ENCODE measurements at regions not wholly inside any gene's neighbourhood (a gene's known extent, or its start where the extent isn't known, plus 50 kb on each side); places are given as distances from the start of the nearest gene placed in this dataset.
"Not testable (repeated sequence)": the region's sequence is repeated elsewhere in the genome, so short reads cannot be mapped to it uniquely, and the experiment has no call there.

GRCh38 chr3:88291486-88291885 is 141.7 kb downstream of the C3orf38 start:
- Histone ChIP-seq H3K4me1 (ENCODE audit: control insufficient read depth, insufficient read depth, low read length) (no peaks in the 10 kb centered on the region), H3K9ac (ENCODE audit: low read depth, low read length) (no peak overlapping the region), H3K27ac (ENCODE audit: low read depth, low read length) (no peak overlapping the region), H3K36me3 (ENCODE audit: control insufficient read depth, insufficient read depth, low read length) (no peaks in the 10 kb centered on the region), H3K9me3 (ENCODE audit: control insufficient read depth, insufficient read depth, low read length) (no peaks in the 10 kb centered on the region), H3K27me3 (ENCODE audit: control insufficient read depth, insufficient read depth, low read length) (no peaks in the 10 kb centered on the region), H3K4me3 (ENCODE audit: low read depth, low read length) (no peak overlapping the region)

- Histone ChIP-seq H3K27ac (ENCODE audit: low read depth, low read length) (no peak overlapping the region), H3K27me3 (ENCODE audit: control insufficient read depth, insufficient read depth, low read length) (no peaks in the 10 kb centered on the region), H3K36me3 (ENCODE audit: control insufficient read depth, insufficient read depth, low read length) (no peaks in the 10 kb centered on the region), H3K9me3 (ENCODE audit: control insufficient read depth, insufficient read depth, low read length) (peaks cover 4% of the 10 kb centered on the region; the same call in 1 of the 2 replicates), H3K4me1 (ENCODE audit: control insufficient read depth, insufficient read depth, low read length) (no peaks in the 10 kb centered on the region), H3K4me3 (ENCODE audit: low read depth, low read length) (no peak overlapping the region), H3K9ac (ENCODE audit: low read depth, low read length) (no peak overlapping the region)
These were observed 148.4 kb downstream of the C3orf38 start for GRCh38 chr3:88298189-88298588.

GRCh38 chr3:88301273-88301995 is 151.7 kb downstream of the C3orf38 start:
- Histone ChIP-seq H3K27me3 (ENCODE audit: control insufficient read depth, insufficient read depth, low read length) (no peaks in the 10 kb centered on the region), H3K4me3 (ENCODE audit: low read depth, low read length) (no peak overlapping the region), H3K9ac (ENCODE audit: low read depth, low read length) (no peak overlapping the region), H3K9me3 (ENCODE audit: control insufficient read depth, insufficient read depth, low read length) (peaks cover 4% of the 10 kb centered on the region; the same call in 1 of the 2 replicates), H3K27ac (ENCODE audit: low read depth, low read length) (no peak overlapping the region), H3K4me1 (ENCODE audit: control insufficient read depth, insufficient read depth, low read length) (peaks cover 5% of the 10 kb centered on the region; the same call in 1 of the 2 replicates), H3K36me3 (ENCODE audit: control insufficient read depth, insufficient read depth, low read length) (no peaks in the 10 kb centered on the region)

GRCh38 chr3:88301996-88302393 is 152.2 kb downstream of the C3orf38 start:
- Histone ChIP-seq H3K9ac (ENCODE audit: low read depth, low read length) (no peak overlapping the region), H3K36me3 (ENCODE audit: control insufficient read depth, insufficient read depth, low read length) (no peaks in the 10 kb centered on the region), H3K27ac (ENCODE audit: low read depth, low read length) (no peak overlapping the region), H3K4me1 (ENCODE audit: control insufficient read depth, insufficient read depth, low read length) (peaks cover 11% of the 10 kb centered on the region), H3K4me3 (ENCODE audit: low read depth, low read length) (no peak overlapping the region), H3K27me3 (ENCODE audit: control insufficient read depth, insufficient read depth, low read length) (no peaks in the 10 kb centered on the region), H3K9me3 (ENCODE audit: control insufficient read depth, insufficient read depth, low read length) (peaks cover 4% of the 10 kb centered on the region; the same call in 1 of the 2 replicates)

- not testable (repeated sequence) for H3K27me3 ChIP-seq (ENCODE audit: control insufficient read depth, insufficient read depth, low read length); H3K9me3 ChIP-seq (ENCODE audit: control insufficient read depth, insufficient read depth, low read length); H3K4me3 ChIP-seq (ENCODE audit: low read depth, low read length); H3K9ac ChIP-seq (ENCODE audit: low read depth, low read length); H3K27ac ChIP-seq (ENCODE audit: low read depth, low read length); H3K36me3 ChIP-seq (ENCODE audit: control insufficient read depth, insufficient read depth, low read length)
- peaks cover 25% of the 10 kb centered on the region for H3K4me1 ChIP-seq (ENCODE audit: control insufficient read depth, insufficient read depth, low read length)
These were observed 153.7 kb downstream of the C3orf38 start for GRCh38 chr3:88303331-88303904.

GRCh38 chr3:88307666-88308065 is 157.9 kb downstream of the C3orf38 start:
- Histone ChIP-seq H3K9ac (ENCODE audit: low read depth, low read length) (no peak overlapping the region), H3K27ac (ENCODE audit: low read depth, low read length) (no peak overlapping the region), H3K4me1 (ENCODE audit: control insufficient read depth, insufficient read depth, low read length) (peaks cover 37% of the 10 kb centered on the region), H3K27me3 (ENCODE audit: control insufficient read depth, insufficient read depth, low read length) (no peaks in the 10 kb centered on the region), H3K9me3 (ENCODE audit: control insufficient read depth, insufficient read depth, low read length) (peaks cover 3% of the 10 kb centered on the region; the same call in 1 of the 2 replicates), H3K36me3 (ENCODE audit: control insufficient read depth, insufficient read depth, low read length) (no peaks in the 10 kb centered on the region), H3K4me3 (ENCODE audit: low read depth, low read length) (no peak overlapping the region)

GRCh38 chr3:88311826-88312225 is 162.1 kb downstream of the C3orf38 start:
- Histone ChIP-seq H3K4me3 (ENCODE audit: low read depth, low read length) (no peak overlapping the region), H3K9ac (ENCODE audit: low read depth, low read length) (no peak overlapping the region), H3K4me1 (ENCODE audit: control insufficient read depth, insufficient read depth, low read length) (peaks cover 28% of the 10 kb centered on the region), H3K9me3 (ENCODE audit: control insufficient read depth, insufficient read depth, low read length) (no peaks in the 10 kb centered on the region), H3K27me3 (ENCODE audit: control insufficient read depth, insufficient read depth, low read length) (no peaks in the 10 kb centered on the region), H3K27ac (ENCODE audit: low read depth, low read length) (no peak overlapping the region), H3K36me3 (ENCODE audit: control insufficient read depth, insufficient read depth, low read length) (no peaks in the 10 kb centered on the region)

- Histone ChIP-seq H3K4me1 (ENCODE audit: control insufficient read depth, insufficient read depth, low read length) (peaks cover 24% of the 10 kb centered on the region), H3K36me3 (ENCODE audit: control insufficient read depth, insufficient read depth, low read length) (no peaks in the 10 kb centered on the region), H3K27ac (ENCODE audit: low read depth, low read length) (no peak overlapping the region), H3K4me3 (ENCODE audit: low read depth, low read length) (no peak overlapping the region), H3K9me3 (ENCODE audit: control insufficient read depth, insufficient read depth, low read length) (no peaks in the 10 kb centered on the region), H3K27me3 (ENCODE audit: control insufficient read depth, insufficient read depth, low read length) (no peaks in the 10 kb centered on the region), H3K9ac (ENCODE audit: low read depth, low read length) (no peak overlapping the region)
These were observed 162.5 kb downstream of the C3orf38 start for GRCh38 chr3:88312256-88312655.

GRCh38 chr3:88318067-88318466 is 168.3 kb downstream of the C3orf38 start:
- H3K36me3 ChIP-seq (ENCODE audit: control insufficient read depth, insufficient read depth, low read length), result no peaks in the 10 kb centered on the region
- no peaks in the 10 kb centered on the region for H3K4me1 ChIP-seq (ENCODE audit: control insufficient read depth, insufficient read depth, low read length)
- no peak overlapping the region for H3K4me3 ChIP-seq (ENCODE audit: low read depth, low read length)
- no peaks in the 10 kb centered on the region for H3K27me3 ChIP-seq (ENCODE audit: control insufficient read depth, insufficient read depth, low read length)
- H3K27ac ChIP-seq (ENCODE audit: low read depth, low read length), result no peak overlapping the region
- H3K9ac ChIP-seq (ENCODE audit: low read depth, low read length), result no peak overlapping the region
- no peaks in the 10 kb centered on the region for H3K9me3 ChIP-seq (ENCODE audit: control insufficient read depth, insufficient read depth, low read length)

- Histone ChIP-seq H3K36me3 (ENCODE audit: control insufficient read depth, insufficient read depth, low read length) (no peaks in the 10 kb centered on the region), H3K4me3 (ENCODE audit: low read depth, low read length) (no peak overlapping the region), H3K27ac (ENCODE audit: low read depth, low read length) (no peak overlapping the region), H3K9me3 (ENCODE audit: control insufficient read depth, insufficient read depth, low read length) (no peaks in the 10 kb centered on the region), H3K27me3 (ENCODE audit: control insufficient read depth, insufficient read depth, low read length) (no peaks in the 10 kb centered on the region), H3K4me1 (ENCODE audit: control insufficient read depth, insufficient read depth, low read length) (no peaks in the 10 kb centered on the region), H3K9ac (ENCODE audit: low read depth, low read length) (no peak overlapping the region)
These were observed 171.7 kb downstream of the C3orf38 start for GRCh38 chr3:88321363-88322050.

GRCh38 chr3:88324788-88325187 is 175.0 kb downstream of the C3orf38 start:
- Histone ChIP-seq H3K4me3 (ENCODE audit: low read depth, low read length) (no peak overlapping the region), H3K36me3 (ENCODE audit: control insufficient read depth, insufficient read depth, low read length) (no peaks in the 10 kb centered on the region), H3K4me1 (ENCODE audit: control insufficient read depth, insufficient read depth, low read length) (no peaks in the 10 kb centered on the region), H3K27me3 (ENCODE audit: control insufficient read depth, insufficient read depth, low read length) (no peaks in the 10 kb centered on the region), H3K9ac (ENCODE audit: low read depth, low read length) (no peak overlapping the region), H3K9me3 (ENCODE audit: control insufficient read depth, insufficient read depth, low read length) (no peaks in the 10 kb centered on the region), H3K27ac (ENCODE audit: low read depth, low read length) (no peak overlapping the region)
